ENCODE measurements at regions not wholly inside any gene's neighbourhood (a gene's known extent, or its start where the extent isn't known, plus 50 kb on each side); places are given as distances from the start of the nearest gene placed in this dataset.
"Not testable (repeated sequence)": the region's sequence is repeated elsewhere in the genome, so short reads cannot be mapped to it uniquely, and the experiment has no call there.

DNA sequence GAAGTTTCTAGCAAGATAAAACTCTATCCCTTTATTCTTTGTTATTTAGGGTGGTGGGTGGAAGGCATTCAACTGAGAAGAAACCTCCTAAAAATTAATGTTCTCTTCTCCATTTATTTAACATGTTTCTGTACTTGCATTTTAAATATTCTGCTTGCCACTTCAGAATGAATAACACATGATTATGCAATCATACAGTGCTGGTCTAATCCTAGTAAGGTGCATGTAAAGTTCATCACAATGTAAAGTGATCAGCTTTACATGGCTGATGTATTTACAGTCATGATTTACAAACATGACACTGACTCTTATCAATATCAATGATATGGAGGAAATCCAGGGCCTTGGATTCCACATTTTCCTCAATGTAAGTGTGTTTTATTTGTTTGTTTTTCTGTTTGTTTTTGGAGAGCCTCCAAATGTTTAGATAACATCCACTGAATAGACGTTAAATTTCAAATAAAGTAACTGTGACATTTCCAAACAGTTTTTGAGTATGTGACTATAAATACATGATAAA lies 342.1 kb upstream of the CTSO start:
- DNase-seq: no peak

DNA sequence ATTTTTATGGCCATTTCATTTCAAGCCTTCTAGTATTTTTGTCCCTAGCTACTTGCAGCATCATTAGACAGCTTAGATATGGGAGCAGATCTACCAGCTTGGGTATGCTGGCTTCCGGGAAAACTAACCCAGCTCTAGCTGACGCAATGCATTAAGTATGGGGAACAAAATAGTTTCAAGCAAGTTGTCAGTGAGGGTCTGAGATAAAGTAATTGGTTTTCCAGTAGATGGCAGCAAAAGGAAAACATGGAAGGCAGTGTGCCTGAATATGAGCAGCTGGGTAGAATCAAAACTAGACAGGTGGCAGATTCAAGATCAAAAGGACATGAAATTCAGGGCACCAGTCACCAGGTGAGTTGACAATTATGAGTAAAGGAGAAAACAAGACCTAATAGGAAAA lies 340.9 kb upstream of the CTSO start:
- DNase-seq: no peak

DNA sequence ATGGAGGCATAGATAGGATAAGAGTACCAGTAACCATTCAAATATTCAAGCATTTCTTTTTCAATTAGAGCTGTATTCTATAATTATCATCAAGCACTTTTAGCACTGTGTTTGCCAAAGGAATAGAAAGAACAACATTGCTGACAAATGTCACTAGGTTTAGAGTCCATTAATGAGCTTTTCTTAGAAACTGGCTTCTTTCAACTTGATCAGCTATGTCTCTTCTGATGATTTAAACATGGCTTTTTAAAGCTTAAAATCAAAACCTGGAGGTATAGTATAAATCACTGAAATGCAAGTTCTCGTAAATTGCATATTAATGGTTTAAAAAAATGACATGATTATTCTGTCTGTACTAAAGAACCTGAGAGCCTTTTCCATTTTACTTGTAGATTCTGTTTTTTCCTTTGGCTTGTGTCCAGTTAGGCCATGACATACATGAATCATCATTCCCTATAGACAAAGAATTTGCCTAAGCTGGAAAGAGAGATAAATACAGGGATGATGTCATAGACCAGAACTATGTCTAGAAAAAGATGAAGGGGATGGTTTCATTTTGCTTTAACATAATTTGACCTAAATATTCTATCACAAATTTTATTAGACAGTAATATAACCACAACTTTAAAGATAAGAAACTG lies 340.1 kb upstream of the CTSO start:
- no peak for DNase-seq

DNA sequence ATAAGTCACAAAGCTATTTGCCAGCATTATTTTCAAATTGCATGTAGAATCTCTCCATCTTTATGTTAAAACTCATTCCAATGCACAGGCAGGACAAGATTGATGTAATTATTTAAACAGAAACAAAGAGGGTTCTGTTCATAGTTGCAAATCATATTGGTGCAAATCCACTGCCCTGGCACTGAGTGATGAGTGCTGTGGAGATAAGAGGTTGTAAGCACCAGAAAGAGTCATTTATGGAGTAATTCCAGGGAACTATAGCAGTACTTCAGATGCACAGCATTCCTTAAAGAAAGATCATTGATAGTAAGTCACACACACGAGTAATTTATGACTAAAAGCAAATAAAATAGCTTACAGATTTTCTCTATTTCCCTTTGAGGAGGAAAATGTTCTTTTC lies 337.7 kb upstream of the CTSO start:
- DNase-seq: no peak

DNA sequence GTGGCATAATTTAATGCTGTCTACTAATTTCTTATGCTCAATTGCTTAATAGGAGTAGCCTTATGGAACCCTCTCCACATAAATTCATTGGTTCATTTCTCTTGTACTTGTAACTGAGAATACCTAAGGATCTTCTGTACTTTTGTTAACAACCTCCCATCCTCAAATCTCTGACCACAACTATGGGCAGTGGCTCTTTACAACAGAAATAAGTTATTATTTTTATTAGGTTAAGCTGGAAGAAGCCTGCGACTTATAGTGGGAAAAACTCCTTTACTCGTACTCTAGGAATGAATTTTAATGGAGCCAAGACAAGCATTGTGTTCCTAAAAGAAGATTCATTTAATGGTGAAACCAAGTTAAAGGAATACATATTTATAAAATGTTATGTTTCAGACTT lies 337.1 kb upstream of the CTSO start:
- DNase-seq: no peak

DNA sequence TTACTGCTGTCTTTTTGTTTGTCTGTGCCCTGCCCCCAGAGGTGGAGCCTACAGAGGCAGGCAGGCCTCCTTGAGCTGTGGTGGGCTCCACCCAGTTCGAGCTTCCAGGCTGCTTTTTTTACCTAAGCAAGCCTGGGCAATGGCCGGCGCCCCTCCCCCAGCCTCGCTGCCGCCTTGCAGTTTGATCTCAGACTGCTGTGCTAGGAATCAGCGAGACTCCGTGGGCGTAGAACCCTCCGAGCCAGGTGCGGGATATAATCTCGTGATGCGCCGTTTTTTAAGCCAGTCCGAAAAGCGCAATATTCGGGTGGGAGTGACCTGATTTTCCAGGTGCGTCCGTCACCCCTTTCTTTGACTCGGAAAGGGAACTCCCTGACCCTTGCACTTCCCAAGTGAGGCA lies 336.4 kb upstream of the CTSO start:
- not testable (repeated sequence) for DNase-seq

DNA sequence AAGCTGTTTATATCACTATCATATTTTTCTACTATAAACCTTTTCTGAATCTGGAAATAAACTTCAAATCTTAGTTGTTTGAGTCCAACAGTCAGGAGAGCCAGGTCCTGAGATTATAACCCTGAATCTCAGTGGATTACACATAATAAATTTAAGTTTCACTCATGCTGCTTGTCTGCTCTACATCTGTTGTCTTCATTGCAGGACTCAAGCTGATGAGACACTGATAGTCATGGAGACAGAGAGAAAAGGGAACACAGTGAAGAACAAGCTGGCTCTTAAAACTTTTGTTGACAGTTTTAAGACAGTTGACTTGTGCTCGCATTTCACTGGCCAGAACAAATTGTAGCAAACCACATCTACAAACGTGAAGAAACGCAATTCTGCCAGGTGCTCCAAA lies 327.0 kb upstream of the CTSO start:
- DNase-seq: no peak

DNA sequence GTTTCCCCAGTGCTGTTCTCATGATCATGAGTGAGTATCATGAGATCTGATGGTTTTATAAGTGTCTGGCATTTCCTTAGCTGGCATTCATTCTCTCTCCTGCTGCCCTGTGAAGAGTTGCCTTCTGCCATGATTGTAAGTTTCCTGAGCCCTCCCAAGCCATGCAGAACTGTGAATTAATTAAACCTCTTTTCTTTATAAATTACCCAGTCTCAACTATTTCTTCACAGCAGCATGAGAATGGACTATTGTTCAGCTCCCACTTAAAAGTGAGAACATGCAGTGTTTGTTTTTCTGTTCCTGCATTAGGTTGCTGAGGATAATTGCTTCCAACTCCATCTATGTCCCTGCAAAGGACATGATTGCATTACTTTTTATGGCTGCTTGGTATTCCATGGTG lies 311.7 kb upstream of the CTSO start:
- no peak for DNase-seq

DNA sequence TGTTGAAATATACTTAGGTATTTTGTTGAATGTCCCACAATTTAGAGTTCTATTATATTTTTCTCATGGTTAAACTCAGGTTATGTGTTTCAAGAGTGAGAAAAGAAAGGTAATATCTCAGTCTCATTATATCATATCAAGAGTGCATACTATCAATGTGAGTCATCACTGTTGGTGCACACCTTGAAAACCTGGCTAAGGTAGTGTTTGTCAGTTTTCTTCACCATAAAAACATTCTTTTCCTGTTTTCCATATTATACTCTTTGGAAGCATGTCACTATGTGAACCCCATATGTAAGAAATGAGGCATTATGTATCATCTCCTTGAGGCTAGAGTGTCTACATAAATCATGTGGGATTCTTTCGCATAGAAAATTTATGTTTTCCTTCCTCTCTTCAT lies 307.6 kb upstream of the CTSO start:
- no peak for DNase-seq

DNA sequence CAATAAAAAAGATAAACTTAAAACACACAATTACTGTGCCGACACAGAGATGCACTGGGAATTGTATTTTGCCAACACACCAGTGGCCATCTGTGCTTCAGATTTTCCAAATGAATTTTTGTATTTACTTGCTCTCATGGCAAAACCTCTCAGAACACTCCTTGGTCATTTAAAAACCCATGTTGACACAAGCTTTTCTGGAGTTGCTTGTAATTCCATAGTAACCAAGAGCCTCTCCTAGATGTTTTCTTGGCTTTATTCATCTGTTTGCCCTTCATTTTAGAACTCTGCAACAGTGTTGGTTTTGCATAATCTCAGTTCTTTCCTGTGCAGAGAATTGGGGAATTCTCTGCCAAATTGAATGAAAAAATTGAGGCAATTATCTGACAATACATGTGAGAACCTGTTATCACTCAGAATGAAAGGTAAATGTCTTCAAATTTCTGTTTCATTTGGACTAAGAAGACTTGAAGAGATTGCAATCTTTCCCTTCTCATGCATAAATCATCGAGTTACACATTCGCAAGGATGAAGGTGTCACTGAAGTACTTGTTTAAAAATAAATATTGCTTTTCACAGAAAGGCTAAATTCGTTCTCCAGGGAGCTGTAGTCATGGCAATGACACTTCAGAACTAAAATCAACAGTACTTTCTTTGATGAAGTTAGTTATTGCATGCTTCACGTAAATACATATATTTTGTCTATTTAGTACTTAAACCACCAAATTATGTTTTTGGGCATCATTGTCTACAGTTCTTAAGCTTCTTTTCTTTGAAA lies 301.8 kb upstream of the CTSO start:
- no peak for DNase-seq

DNA sequence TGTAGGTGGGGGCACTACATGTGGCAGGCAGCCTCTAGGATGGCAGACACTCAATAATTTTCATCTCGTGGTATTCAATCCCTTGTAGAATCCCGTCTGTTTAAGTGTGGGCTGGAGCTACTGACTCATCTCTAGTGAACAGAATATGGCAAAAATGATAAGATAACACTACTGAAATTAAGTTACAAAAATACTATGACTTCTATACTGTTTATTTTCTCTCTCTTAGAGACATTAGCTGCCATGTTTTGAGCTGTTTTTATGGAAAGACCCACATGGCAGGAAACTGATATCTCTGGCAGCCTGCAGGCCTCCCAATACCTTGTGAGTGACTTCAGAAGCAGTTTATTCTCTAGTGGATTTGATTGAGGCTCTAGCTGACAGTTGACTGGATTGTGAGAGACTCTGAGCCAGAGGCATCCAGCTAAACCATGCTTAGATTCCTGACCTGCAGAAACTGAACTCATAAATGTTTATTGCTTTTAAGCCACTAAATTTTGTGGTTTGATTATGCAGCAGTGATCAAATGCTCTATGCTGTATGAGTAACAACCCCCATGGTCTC lies 298.8 kb upstream of the CTSO start:
- DNase-seq: no peak

DNA sequence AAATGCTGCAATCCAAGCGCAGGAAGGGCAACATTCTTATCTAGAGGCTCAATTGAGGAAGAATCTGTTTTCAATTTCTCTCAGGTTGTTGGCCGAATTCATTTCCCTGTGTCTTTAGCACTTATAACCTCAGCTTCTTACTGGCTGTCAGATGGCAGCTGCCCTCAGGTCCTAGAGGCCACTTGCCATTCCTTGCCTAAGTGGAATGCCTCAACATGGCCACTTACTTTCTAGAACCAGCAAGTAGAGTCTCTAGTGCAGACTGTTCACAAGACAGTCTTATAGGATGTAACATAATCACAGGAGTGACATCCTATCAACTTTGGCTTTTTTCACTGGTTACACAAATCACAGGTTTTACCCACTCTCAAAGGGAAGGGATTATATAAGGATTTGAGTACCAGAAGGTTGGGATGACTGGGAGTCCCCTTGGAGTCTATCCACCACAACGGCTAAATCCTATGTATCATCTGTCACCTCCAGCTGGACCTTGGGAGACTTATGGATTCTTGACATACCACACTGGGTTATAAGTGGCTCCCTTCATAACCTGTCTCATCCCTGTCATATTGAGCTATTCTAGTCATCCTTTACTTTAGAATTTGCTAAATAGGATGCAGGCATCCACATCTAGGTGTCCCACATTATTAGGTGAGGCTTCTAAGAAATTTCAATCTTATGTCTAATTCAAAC lies 297.9 kb upstream of the CTSO start:
- no peak for DNase-seq

DNA sequence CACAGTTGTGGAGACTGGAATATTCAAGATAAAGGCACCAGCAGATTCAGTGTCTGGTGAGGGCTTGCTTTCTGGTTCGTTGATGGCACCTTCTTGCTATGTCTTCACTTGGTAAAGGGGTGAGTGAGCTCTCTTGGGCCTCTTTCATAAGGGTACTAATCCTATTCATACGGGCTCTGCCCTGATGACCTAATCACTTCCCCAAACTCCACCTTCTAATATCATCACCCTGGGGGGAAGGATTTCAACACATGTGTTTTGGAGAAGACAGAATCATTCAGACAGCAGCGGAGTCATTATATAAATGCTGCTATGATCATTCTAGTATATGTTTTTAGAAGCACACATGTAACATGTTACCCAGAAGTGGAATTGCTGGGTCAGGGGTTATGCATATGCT lies 295.3 kb upstream of the CTSO start:
- no peak for DNase-seq

DNA sequence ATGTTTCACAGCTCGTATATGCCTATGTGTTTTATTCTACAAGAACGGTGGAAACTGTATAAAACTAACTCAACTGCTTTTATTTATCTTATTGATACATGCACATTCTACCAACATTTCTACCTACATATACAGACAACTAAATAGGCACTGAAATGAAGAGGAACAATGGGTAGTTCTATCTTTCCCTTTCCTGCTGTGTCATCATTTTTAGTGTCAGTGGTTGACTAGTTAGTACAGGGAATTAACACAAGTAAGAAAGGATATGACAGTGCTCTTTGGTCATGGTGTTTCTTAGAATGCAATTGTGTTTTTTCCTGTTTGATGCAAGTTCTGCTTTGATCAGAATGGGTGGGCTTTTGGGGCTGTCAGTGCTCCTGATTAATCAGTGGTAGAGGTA lies 293.8 kb upstream of the CTSO start:
- no peak for DNase-seq

DNA sequence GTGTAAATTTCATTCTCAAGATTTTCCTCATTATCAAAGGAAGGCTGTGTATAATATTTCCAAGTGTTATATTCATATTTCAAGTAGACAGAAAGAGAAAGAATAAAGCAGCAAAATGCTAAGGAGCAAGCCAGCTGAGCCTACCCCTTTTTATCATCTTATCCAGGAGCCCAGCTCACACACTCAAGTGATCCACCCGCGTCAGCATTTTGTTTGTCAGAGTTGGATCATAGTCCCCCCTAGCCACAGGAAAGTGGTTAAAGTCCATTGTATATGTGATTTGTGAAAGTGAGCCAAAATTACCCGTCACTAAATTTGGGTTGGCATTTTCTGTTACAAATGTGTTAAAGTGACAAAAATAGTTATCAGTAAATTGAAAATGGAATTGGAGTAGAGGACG lies 289.3 kb upstream of the CTSO start:
- DNase-seq: no peak

DNA sequence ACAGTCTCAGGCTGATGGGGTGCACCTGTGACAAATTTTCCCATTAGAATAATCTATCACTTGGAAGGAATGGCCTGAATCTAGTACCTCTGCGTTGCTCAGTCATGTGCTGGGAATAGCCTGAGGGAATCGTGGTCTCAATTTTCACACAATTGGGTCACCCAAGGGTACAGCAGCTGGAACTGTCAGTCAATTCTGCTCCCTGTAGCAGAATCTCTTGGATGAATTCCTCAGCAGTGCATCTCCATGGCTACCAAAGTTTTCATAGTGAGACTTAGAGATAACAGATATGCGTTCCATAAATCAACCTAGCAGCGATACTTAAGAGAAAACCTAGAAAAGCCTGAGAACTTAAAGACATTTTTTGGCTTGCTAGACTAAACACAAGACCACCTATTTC lies 288.7 kb upstream of the CTSO start:
- no peak for DNase-seq

DNA sequence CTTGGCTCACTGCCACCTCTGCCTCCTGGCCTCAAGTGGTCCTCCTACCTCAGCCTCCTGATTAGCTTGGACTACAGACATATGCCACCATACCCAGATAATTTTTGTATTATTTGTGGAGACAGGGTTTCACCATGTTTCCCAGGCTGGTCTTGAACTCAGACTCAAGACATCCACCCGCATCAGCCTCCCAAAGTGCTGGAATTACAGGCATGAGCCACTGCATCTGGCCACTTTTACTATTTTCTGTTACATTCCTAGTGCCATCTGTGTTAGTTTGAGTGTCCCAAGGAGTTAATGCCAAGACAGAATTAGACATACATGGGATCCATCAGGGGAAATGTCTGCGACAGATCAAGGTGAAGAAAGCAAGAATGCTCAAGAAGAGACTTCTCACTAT lies 288.2 kb upstream of the CTSO start:
- DNase-seq: no peak

DNA sequence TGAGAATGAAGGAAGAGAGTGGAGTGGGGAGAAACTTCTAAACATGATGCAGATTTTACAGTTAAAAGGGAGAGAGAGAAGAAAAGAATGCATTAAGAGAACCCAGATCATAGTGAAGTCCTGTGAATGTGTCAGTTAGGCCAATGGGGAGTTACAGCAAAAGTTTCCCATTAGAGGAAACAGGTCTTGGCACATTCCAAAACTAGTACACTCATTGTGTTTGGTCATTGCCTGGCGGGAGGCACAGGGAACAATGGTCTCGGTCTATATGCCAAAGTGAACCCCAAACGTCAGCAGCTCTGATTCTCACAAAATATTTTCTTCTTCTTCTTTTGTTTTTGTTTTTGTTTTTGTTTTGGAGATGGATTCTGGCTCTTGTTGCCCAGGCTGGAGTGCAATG lies 284.5 kb upstream of the CTSO start:
- DNase-seq: no peak

DNA sequence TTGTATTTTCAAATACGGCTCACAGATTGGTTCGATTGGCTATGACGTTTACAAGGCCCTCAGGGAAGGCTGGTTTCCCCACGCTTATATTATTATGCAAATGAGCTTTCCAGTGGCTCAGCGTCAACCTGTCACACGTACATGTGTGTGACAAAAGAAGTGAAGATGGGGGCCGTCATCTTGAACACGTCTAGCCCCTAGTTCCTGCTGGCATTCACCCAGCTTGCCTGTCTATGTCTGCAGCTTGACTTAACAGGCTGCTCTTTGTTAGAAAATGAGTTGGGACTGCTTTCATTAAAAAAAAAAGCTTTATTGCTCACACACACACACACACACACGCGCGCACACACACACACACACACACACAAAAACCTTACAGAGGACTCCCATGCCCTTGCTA lies 283.6 kb upstream of the CTSO start:
- no peak for DNase-seq

DNA sequence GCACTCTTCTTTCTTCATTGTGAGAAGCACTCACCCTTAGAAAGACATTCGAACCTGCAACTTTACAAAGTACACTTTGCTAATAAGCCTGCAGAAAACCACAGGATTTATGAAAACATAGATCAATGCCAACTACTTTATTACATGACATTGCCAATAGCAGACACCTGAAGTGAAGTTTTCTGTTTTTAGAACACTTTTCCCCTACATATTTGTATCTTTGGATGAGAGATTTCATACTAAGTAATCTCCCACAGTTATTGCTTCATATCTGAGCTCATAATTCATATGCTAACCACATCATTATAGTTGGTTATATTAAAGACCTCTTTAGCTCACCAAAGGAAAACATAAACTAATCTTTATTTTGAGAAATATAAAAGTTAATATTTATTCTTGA lies 276.5 kb upstream of the CTSO start:
- no peak for DNase-seq

DNA sequence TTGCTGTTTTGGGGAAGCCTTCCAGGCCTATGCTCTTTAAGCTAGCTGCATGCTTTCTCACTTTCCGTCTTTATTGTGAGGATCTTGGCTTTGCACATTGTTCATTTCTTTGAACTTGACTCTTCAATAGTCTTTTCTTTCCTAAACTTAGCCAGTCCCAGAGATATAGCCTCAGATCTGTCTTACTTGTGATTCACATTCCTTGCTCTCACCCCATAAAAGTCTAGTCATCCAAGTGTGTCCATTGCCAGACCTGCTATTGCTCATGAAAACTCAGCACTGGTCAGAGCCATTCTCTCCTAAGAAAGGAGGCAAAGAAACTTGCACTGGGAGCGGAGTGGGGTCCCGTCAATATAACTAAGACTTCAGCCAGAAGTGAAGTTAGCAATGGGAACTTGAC lies 275.0 kb upstream of the CTSO start:
- DNase-seq: no peak

DNA sequence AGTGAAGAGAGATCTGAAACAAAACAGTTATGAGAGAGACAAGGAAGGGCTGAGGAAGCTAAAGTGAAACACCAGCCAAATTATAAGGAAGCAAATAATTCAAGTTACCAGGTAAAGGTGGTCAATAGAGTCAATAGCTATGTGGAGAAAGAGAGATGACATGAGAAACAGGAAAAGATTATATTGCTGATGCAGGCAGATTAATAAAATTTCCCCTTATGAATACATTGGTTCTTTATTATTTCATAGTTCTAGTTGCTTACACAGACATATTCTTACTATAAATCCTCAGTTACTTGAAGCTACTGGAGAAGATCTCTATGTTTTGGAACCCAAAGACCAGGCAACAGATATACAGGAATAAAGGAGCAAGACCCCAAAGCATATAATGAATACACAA lies 273.7 kb upstream of the CTSO start:
- DNase-seq: no peak

DNA sequence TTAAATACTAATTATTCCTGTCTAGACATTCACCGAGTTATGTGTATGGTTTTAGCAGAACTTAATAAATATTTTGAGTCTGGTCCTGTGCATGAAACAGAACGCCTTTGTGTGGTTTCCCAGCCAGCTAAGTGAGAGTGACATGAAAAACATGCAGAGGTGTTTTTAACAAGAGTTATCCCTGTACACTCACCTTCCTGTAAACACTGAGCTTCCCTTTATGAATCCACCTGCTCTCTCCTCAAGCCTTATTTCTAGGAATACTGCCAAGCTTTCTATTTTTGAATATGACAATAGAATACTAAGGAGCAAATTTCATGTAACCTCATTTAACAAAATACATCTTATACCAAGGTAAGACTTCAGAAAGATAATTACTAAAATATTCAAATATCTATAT lies 270.3 kb upstream of the CTSO start:
- DNase-seq: no peak

DNA sequence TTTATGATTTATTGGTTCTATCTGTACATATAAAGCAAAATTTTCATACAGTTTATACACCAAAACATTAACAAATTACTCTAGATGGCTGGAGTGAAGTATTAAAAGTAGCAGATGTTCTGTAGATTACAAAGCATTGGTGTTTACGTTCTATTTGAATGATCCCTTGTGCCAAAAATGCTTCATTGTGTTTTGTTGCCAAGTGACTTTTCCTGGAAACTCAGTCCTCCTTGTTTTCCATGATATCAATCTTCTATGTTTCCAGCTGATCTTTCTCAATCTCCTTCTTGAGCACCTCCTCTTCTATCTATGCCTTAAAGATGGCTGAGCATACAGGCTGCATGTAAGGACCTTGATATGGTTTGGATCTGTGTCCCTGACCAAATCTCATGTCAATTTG lies 263.6 kb upstream of the CTSO start:
- no peak for DNase-seq

Measured in GDM1 (cell line).